GM21515 (cell line): ENCODE measurements at regions not wholly inside any gene's neighbourhood (a gene's known extent, or its start where the extent isn't known, plus 50 kb on each side); places are given as distances from the start of the nearest gene placed in this dataset.
"Not testable (repeated sequence)": the region's sequence is repeated elsewhere in the genome, so short reads cannot be mapped to it uniquely, and the experiment has no call there.

Source experiments
- ATAC-seq: cut with Tn5 transposase; IDR thresholded peaks from one replicate; pipeline ENCODE4 v1.9.1; 2021; ENCODE audit not compliant: unreplicated experiment

DNA sequence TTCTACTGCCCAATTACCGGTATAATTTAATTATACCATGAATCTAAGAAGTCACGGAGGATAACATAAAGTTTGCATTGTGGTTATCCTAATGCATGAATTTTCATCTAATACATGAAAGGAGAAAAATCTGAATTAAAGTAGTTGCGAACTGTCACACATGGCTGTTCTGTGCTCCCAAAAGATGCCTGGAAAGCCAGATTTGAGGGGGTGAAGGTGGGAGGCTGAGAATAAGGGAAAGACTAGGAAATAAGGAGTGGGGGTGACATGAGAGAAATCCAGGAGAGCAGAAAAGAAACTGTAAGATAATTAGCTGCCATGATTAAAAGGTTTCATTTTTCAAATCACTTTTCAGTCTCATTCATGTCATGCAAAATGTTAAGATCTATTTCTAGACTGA is 1582.7 kb downstream of the STIM2 start:
- ATAC-seq: no peak

DNA sequence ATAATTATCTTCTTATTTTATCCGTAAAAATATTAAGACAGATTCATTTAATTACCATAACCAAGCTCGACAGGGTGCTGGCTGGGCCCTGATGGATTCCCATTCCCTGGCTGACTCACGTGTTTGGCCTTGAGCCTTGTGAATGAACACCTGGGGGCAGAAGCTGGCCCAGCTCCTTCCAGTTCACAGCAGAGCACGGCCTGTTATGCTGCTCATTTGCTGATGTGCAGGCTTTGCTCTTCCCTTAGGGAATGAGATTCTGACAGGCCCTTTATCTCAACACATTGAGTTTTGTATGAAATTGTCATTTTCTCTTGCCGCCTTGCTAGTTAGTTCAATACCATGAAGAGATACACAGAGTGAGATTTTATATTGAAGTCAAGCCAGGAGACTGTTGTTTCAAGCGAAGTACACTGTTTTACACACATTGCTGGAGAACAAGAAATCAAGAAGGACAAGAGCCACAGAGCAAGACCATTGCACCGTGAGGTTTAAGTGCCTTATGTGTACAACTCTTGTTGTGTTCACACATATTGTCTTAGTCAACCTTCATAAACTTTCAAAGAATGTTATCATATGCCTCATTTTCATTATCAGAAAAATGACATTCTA is 1583.3 kb downstream of the STIM2 start:
- ATAC-seq: no peak

DNA sequence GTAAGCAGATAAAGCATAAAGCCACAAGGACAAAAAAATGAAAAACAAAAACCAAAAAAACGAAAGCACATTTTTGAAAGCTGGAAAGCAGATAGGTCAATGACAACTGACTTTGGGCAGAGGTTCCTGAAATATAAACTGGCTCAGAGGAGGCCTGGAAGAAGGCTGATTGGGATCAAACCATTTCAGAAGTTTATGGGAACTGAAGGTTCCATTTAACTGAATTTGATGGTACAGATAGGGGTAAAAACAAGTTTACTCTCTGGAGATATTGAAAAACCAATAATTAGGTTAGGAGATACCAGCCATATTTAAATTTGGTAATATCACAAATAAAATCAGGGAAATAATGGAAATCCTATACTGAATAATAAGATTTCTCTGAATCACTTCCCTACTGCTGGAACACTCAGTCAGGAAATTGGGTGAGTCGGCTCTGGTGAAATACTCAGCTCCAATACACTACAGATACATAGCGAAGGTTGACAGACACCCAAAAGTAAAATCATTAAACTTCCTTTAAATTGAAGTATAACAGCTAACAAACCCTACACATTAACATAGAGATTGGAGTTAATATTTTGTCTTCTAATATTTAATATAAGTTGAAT is 1584.3 kb downstream of the STIM2 start:
- ATAC-seq: no peak

DNA sequence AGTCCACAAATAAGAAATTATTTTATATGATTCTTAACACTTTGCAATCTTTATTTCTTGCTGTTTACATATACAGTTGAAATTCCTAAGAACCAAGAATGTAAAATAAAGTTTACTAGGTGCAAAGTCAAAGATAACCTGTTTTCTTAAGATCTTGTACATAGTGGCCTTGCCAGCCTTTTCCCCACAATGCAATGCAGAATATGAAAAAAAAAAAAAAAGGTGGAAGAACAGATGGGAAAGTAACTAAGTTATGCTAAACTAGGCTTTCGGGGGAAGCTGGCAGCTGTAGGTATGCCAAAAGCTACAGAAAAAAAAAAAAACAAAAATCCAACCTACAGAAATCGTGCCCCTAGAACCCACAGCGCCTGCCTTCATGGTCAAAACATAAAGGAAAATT is 1588.4 kb downstream of the STIM2 start:
- no peak for ATAC-seq

DNA sequence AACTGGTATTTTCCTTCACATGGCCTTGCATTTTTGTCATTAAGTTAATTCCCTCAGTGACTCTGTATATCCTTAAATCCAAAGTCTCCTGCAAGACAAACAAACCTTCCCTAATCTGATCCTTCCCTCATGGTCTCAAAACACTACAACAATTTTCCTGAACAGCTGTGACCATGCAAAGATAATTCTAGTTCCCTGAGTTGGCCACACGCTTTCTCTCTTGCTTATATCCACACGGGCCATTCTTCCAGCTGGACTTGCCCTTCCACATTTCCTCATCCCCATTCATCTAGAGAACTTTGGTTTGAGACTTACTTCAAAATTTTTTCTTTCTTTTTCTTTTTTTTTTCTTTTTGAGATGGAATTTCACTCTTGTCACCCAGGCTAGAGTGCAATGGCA is 1590.7 kb downstream of the STIM2 start:
- no peak for ATAC-seq

DNA sequence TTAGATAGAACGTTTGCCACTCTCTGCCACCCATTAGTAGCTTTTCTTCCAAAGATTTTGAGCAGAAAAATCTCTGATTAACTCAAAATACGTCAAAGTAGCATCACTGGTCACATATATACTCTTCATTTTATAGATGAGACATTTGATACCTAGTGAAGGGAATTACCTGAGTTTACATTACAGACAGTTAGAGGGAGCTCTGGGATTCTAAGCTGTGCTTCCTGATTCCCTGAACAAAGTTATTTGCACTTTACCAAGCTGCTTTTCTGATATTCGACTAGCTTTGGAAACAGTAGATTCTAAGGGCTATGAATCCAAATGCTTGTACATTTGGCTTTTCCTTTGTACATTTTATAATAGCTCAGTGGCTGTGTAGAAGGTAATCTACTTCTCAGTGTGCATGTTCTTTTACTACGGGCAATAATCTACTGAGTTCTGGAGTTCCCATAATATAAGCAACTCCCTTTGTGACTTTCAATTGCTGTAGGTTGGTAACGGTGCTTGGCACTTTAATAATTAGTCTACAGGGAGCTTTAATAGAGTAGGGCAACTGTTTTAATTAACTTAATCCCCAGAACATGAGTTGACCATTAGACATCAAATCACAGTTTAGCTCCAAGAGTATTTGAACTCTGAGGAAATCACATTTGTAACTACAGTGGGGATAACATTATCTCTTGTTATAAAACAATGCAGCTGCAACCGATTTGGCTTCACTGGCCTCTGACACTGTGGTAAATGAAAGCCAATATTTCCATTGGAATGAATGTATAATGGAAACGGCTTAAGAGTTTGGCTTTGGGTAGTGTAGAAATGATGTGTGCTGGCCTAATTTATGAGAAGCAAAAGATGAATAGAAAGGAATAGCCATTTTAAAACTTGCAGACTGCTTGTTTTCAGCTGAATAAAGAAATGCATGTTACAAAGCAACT is 1602.4 kb downstream of the STIM2 start:
- no peak for ATAC-seq

DNA sequence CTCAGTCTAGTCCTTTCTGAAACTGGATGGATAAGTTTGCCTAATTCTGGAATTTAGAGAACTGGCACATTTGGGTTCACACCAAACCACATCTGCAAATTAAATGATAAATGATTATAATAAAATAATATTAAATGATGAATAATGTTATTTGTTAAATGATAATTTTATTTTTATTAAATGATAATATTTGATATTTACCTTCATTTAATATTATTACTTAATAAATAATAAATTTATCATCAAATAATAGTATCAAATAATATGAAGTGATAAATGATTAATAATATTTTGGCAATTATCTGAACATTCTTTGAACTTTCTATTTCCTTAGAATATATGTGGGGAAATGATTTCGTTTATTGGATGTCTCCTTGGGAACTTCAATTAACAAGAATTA is 1604.2 kb downstream of the STIM2 start:
- no peak for ATAC-seq

DNA sequence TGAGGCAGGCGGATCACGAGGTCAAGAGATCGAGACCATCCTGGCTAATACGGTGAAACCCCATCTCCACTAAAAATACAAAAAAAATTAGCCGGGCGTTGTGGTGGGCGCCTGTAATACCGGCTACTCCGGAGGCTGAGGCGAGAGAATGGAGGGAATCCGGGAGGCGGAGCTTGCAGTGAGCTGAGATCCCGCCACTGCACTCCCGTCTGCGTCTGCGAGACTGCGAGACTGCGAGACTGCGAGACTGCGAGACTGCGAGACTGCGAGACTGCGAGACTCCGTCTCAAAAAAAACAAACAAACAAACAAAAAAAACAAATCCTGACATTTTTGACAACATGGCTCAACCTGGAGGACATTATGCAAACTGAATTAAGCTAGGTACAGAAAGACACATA is 1606.2 kb downstream of the STIM2 start:
- not testable (repeated sequence) for ATAC-seq

DNA sequence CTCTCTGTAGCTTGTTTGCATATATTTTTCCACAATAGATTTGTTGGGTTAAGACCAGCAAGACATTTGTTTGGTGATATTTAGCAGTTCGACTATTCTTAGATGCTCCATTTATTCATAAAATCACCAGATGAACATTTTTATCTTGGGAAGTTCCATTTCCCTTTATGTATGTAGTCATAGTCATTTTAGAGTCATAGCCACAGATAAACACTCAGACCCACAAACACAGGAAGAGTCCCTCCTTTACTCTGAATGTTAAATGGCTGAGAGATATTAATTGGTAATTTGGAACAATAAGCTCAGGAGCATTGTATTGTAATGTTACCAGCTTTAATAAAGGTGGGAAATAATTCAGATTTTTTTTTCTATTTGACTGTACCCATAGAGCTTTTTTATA is 1608.7 kb downstream of the STIM2 start:
- no peak for ATAC-seq

DNA sequence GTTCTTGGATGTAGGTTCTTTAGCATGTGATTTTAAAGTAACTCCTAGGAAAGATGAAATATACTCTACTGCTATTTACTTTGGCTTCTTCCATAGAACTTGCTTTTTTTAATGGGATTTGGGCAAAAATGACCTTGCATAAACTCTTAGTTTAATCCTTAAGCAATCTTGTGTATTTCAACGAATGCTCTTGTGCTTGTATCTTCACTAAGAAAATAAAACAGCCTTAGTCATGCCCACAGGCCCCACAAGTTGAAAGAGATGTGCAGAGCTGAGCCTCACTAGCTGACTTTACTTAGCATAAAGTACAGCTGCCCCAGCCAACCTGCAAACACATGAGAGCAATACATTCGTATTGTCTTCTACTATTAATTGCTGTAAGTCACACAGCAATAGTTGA is 1609.2 kb downstream of the STIM2 start:
- no peak for ATAC-seq

DNA sequence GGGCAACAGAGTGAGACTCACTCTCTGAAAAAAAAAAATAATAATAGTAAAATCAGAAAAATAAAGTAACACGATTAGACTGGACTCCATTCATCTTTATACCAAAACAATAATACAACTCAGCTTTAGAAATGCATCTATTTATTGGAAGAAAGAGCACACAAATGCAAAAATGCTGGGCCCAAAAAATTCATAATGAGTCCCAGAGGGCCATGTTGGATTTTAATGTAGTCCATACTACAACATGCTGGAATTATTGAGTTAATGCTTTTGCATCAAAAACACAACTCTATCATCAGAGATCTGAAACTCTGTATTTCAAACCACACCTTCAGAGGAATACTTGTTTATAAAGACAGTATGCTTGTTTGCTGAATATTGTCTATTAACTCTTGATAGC is 1614.7 kb downstream of the STIM2 start:
- ATAC-seq: no peak

DNA sequence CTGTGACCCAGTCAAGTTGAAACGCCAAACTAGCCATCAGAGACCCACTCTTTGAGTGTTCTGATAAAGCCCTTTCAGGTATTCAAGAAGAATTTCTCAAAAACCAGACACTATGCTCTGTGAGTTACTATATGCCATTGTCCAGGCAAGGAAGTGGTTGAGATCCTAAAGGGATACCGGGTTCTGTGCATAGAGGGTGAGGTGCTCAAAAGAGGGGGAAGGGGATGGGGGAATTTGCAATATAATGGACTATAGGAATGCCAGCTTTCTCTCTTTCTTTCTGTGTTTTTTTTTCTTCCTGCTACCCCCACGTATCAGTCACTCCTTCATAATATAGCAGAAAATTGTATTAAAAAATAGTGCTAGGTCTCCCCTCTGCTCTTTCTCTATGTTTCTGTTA is 1619.0 kb downstream of the STIM2 start:
- no peak for ATAC-seq

DNA sequence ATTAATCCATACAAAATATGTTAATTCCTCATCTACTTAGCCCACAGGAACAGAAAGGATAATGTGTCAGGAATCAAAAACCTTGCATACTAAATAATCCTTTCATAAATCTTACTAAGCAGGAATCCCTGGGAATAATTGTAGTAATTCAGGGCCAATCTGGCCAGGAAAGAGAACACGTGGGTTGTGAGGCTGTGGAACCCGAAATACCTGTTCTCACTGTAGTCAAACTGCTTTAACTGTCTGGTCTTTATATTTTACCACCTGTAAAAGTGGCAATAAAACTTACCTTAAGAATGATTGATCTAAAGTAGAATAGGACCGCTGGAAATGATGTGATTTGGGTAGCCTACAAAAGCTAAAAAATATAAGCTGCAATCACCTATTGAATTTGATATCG is 1620.9 kb downstream of the STIM2 start:
- ATAC-seq: no peak

DNA sequence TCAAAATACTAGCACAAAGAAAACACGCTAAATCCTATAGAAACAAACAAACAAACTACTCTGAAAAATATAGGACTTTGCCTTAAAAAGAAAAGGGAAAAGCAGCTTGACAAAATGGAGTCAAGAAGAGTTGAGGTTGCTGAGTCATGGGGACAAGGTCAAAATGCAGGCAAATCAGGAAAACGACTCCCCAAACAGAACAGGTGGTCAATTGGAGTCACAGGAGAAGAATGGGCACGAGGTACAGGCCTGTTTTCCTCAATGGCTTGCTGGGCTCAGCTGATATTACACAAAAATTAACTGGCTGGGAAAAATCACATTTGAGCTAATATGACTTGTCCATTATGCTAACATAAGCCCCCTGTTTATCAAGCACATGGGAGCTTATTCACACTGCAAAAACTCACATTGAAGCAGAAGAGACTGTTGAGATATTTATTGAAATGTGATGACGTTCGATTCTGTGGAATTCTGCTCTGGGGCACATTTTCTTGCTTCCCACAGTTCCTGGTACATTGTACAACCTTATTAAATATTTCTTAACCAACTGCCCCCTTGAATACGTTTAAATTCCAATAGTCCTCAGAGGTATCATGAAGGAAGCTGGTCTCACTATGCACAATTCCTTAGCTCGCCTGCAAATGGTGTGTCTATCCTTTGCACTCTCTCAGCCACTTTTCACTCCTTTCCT is 1622.1 kb downstream of the STIM2 start:
- no peak for ATAC-seq

DNA sequence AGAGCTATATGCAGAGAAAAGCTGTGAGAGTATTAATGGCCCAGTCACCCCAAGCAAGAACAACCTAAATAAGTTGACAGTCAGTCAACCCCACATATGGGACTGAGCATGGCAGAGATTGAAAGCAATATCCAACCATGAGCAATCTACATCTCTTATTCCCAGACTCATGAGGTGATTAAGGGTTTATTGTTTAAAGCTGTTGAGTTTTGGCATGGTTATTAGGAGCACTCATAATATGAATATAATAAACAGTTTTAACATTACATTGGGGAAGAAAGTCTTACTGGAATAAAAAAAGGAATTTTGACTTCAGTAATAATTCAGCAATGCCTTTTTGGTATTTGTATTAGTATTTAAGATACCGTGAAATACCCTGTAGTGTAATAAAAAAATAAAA is 1627.4 kb downstream of the STIM2 start:
- ATAC-seq: no peak

DNA sequence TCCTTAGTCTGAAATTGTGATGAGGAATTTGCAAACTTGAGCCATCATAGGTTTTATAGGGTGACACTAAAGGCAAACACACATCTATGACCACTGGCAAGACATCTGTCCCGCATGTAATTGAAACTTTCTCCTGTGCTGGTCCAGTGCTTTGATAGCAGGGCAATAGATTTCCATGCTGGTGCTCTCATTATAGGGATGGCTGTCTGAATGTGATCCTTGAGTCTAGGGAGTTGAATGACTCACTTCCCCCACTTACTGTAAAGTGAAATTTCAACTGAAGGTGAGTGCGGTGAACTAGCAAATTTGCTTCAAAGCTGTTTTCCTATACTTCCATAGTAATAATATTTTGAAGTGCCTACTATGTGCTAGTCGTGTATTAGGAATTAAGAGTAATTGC is 1630.0 kb downstream of the STIM2 start:
- ATAC-seq: no peak

DNA sequence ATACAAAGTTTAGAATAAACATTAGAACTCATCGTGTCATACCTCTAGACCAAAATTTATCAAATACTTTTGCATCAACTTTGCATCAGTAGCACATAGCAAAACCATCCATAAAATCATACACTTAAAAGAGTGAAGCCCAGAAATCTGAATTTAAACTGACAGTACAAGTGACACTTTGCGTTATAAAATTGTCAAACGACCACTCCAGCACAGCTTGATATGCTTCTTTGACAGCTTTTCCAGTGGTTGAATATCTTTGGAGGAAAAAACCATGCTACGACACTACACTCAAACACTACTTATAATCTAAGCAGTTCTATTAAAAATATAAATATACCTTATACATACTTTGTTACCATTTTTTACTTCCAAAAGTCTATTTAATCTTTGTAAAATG is 1644.4 kb downstream of the STIM2 start:
- no peak for ATAC-seq

DNA sequence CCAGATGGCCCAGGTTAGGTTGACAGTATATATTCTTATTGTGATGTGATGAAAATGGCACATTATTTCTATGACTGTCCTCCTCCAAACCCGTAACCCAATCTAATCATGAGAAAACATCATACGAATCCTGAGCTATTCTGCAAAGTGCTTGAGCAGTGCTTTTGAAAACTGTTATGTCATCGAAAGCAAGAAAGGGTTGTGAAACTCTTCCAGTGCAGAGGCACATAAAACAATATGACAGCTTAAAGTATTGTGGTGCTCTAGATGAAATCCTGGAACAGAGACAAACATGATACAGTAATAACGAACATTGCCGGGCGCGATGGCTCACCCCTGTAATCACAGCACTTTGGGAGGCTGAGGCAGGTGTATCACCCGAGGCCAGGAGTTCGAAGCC is 1648.0 kb downstream of the STIM2 start:
- ATAC-seq: no peak

DNA sequence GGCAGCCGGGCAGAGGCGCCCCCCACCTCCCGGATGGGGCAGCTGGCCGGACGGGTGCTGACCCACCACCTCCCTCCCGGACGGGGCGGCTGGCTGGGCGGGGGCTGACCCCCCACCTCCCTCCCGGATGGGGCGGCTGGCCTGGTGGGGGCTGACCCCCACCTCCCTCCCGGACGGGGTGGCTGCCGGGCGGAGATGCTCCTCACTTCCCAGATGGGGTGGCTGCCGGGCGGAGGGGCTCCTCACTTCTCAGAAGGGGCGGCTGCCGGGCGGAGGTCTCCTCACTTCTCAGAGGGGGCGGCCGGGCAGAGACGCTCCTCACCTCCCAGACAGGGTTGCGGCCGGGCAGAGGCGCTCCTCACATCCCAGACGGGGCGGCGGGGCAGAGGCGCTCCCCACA is 1654.1 kb downstream of the STIM2 start:
- not testable (repeated sequence) for ATAC-seq

DNA sequence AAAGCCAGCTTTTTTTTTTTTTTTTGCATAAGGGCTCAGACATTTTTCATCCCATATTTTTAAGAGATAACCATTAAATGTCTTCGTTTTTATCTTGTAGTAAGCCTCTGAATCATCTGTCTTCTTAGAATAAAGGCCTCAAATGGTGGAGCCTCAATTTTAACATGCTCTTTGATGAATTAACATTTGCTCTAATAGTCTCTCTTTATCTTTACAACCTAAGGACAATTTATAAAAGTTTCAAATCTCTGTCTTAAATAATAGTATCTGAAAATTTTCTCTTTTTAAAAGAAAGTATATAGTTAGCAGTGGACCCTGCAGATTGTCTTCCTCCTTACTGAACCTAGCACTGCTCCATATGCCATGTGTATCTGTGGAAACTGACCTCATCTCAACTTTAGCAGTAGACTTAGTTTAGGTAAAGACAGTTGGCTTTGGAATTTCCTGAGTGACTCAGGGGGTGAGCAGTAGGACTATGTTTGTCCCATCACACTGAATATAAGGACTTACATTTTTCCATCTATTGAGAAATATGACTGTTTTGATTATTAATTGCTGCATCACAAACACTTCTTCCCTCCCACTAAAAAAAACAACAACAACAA is 1658.0 kb downstream of the STIM2 start:
- ATAC-seq: no peak

DNA sequence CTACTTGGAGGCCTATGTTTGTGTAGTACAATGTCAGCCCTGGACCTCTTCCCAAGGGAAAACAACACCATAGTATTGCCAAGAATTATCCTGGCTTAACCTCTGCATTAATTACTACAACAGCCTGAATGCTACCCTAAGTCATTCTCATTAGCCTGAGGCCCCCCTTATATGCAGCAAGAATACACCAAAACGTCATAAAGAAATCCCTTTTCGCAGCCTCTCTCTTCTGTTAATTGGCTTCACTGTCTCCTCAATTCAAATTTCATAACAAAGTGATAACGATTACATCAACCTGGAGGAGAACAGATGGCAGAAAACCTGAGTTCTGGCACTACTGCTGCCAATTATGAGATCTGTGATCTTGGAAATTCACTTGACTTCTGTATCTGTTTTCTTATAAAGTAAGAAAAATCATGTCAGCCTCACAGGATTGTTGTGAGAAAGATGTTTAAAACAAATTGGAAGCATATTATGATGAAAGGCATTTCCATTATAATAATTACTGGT is 1663.1 kb downstream of the STIM2 start:
- no peak for ATAC-seq
